ENCODE measurements at regions not wholly inside any gene's neighbourhood (a gene's known extent, or its start where the extent isn't known, plus 50 kb on each side); places are given as distances from the start of the nearest gene placed in this dataset.

- TF ChIP-seq EZH2 (IDR thresholded peaks at IDR 0.05) (no peak), POLR2AphosphoS5 (IDR thresholded peaks at IDR 0.05; ENCODE audit: borderline replicate concordance, low read depth, low read length) (no peak), FOXP2 (optimal IDR thresholded peaks at IDR 0.05; ENCODE audit: control extremely low read depth, extremely low read length, insufficient read depth) (no peak)
Observed at GRCh38 chr2:217325251-217325650, 465.4 kb upstream of the TNP1 start.

Data from SK-N-MC (cell line).